ENCODE measurements at regions not wholly inside any gene's neighbourhood (a gene's known extent, or its start where the extent isn't known, plus 50 kb on each side); places are given as distances from the start of the nearest gene placed in this dataset.

GRCh38 chr20:24816431-24816830, 132.6 kb upstream of the CST7 start:
- ATAC-seq (no peak), DNase-seq (no peak)
- Histone ChIP-seq H3K27me3 (ENCODE audit: insufficient read depth in 3 of 3, low read length in 2 of 3) (no peaks in the 10 kb centered on the region), H3K4me3 (no peak overlapping the region), H3K27ac (no peak overlapping the region), H3K4me1 (no peaks in the 10 kb centered on the region), H3K9me3 (no peaks in the 10 kb centered on the region), H3K36me3 (ENCODE audit: insufficient read depth in 1 of 2, low read depth in 1 of 2) (no peaks in the 10 kb centered on the region)
- 35 to 55% (median 41%) methylated on average over 6 of the region's 6 CpGs for WGBS, 3 donors
- intact Hi-C loops (cut with DNase I): no loop called here
- TF ChIP-seq, protein P1, sequence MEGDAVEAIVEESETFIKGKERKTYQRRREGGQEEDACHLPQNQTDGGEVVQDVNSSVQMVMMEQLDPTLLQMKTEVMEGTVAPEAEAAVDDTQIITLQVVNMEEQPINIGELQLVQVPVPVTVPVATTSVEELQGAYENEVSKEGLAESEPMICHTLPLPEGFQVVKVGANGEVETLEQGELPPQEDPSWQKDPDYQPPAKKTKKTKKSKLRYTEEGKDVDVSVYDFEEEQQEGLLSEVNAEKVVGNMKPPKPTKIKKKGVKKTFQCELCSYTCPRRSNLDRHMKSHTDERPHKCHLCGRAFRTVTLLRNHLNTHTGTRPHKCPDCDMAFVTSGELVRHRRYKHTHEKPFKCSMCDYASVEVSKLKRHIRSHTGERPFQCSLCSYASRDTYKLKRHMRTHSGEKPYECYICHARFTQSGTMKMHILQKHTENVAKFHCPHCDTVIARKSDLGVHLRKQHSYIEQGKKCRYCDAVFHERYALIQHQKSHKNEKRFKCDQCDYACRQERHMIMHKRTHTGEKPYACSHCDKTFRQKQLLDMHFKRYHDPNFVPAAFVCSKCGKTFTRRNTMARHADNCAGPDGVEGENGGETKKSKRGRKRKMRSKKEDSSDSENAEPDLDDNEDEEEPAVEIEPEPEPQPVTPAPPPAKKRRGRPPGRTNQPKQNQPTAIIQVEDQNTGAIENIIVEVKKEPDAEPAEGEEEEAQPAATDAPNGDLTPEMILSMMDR (IDR thresholded peaks at IDR 0.05): no peak

DNA sequence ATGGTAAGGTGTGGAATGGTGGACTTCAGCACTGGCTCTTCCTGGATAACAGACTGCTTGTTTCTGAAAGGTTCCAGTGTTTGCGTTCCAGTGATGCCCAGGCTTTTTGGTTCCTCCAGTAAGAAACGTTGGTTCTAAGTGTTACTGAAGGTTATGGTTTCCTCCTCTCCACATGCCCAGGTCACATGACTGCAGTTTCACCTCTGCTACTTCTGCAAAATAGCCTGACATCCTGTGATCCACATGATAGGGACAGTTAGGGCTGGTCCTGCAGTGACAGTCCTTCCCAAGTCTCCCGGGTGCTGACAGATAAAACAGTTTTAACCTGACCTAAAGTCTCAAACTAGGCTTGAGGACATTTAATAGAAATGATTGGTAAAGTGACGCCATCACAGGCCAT, 132.2 kb upstream of the CST7 start:
- Histone ChIP-seq H3K27ac (no peak overlapping the region), H3K4me1 (no peaks in the 10 kb centered on the region), H3K36me3 (ENCODE audit: insufficient read depth in 1 of 2, low read depth in 1 of 2) (no peaks in the 10 kb centered on the region), H3K27me3 (ENCODE audit: insufficient read depth in 3 of 3, low read length in 2 of 3) (no peaks in the 10 kb centered on the region), H3K4me3 (no peak overlapping the region), H3K9me3 (no peaks in the 10 kb centered on the region)
- ATAC-seq (no peak), DNase-seq (no peak)
- 61 to 72% (median 68%) methylated on average over 4 of the region's 4 CpGs for WGBS, 3 donors
- intact Hi-C loops (cut with DNase I): no loop called here
- TF ChIP-seq, protein P1 (IDR thresholded peaks at IDR 0.05): no peak

DNA sequence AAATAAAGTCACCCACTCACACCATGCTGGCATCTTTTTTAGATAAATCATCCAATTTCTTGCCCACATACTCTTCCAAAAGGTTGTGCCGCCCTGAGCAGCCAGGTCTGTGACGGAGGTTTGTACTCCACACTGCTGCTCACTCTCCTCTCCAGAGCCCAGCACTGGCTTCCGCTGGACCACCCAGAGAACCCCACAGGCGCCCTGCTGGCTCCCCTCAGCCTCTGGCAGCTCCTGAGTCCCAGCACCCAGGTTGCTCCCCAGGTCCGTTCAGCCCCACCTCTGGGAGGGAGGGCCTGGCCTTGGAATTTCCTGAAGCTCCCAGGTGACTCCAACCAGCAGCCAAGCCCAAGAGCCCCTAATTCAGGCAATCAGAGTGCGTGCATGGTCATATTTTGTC, 131.7 kb upstream of the CST7 start:
- WGBS, 3 donors: 79 to 89% (median 84%) methylated on average over 6 of the region's 6 CpGs

DNA sequence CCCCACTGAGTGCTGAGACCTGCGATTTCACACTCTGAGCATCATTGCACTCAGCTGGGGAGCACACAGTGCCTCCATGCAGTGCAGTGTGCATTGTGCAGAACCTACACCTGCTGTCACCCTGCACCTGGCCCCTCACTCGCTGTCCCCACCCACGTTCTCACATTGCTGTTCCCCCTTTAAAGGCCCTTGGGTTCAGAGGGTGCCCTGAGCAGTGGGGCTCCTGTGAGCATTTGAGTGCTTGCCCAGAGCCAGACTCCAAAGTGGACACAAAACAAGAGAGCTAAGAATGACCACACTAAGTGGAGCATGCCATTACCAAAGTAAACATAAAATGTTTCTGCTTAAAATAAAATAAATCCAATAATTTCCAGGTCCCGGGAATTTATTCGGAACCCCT, 131.0 kb upstream of the CST7 start:
- WGBS, 3 donors: 85 to 86% (median 86%) methylated on average over 5 of the region's 5 CpGs

More for the DNA sequence above, 131.7 kb upstream of the CST7 start:
- TF ChIP-seq, protein P1 (IDR thresholded peaks at IDR 0.05): no peak
- no peaks in the 10 kb centered on the region for H3K27me3 ChIP-seq (ENCODE audit: insufficient read depth in 3 of 3, low read length in 2 of 3)
- DNase-seq: no peak
- intact Hi-C loops (cut with DNase I): no loop called here
- H3K4me1 ChIP-seq: no peaks in the 10 kb centered on the region
- ATAC-seq: no peak
- H3K27ac ChIP-seq: no peak overlapping the region
- no peaks in the 10 kb centered on the region for H3K9me3 ChIP-seq
- no peak overlapping the region for H3K4me3 ChIP-seq
- no peaks in the 10 kb centered on the region for H3K36me3 ChIP-seq (ENCODE audit: insufficient read depth in 1 of 2, low read depth in 1 of 2)

More for the DNA sequence above, 131.0 kb upstream of the CST7 start:
- Histone ChIP-seq H3K4me1 (no peaks in the 10 kb centered on the region), H3K4me3 (no peak overlapping the region), H3K36me3 (ENCODE audit: insufficient read depth in 1 of 2, low read depth in 1 of 2) (no peaks in the 10 kb centered on the region), H3K27me3 (ENCODE audit: insufficient read depth in 3 of 3, low read length in 2 of 3) (no peaks in the 10 kb centered on the region), H3K27ac (no peak overlapping the region), H3K9me3 (no peaks in the 10 kb centered on the region)
- no peak for DNase-seq
- no peak for ATAC-seq
- intact Hi-C loops (cut with DNase I): no loop called here
- TF ChIP-seq, protein P1 (IDR thresholded peaks at IDR 0.05): no peak
